Body of pancreas (tissue), 4 donors: ENCODE measurements at regions not wholly inside any gene's neighbourhood (a gene's known extent, or its start where the extent isn't known, plus 50 kb on each side); places are given as distances from the start of the nearest gene placed in this dataset.

Source experiments
- CTCF ChIP-seq, 7 experiments: fragments of 450-650 bp in 4 of 7; fragments of 200-600 bp in 3 of 7; sonication (generic) in 3 of 7; IDR thresholded peaks; one replicate each; pipeline ENCODE4 v1.5.1; 2016 to 2019; ENCODE audit warnings: antibody characterized with exemption in 7 of 7
- POLR2A ChIP-seq, 3 donors: fragments of 450-650 bp; IDR thresholded peaks; one replicate each; pipeline ENCODE4 v1.6.1; 2016; ENCODE audit warnings: antibody characterized with exemption in 3 of 3, mild to moderate bottlenecking in 2 of 3

GRCh38 chr4:153113838-153114105 is 90.5 kb upstream of the TRIM2 start:
- TF ChIP-seq CTCF (IDR thresholded peaks at IDR 0.05) (no peak), POLR2A (IDR thresholded peaks at IDR 0.05) (no peak)
